IMR-90 (cell line): ENCODE measurements at regions not wholly inside any gene's neighbourhood (a gene's known extent, or its start where the extent isn't known, plus 50 kb on each side); places are given as distances from the start of the nearest gene placed in this dataset.

Source experiments
- ATAC-seq: fragments of 200-7000 bp; cut with Tn5 transposase; 2 replicates; pipeline ENCODE4 v1.9.1; 2020; ENCODE audit warnings: low read depth, mild to moderate bottlenecking, moderate library complexity
- BruUV-seq: library from RNA; stranded (reverse); fragments of 400-500 nt; replicated peaks from 2 replicates; lab custom pipeline; 2021; lab: Mats Ljungman, UMichigan
- CTCF ChIA-PET: fragments of 300-600 bp; formaldehyde crosslinking; extraction: SDS; loops from one replicate; lab custom pipeline; 2021; ENCODE audit warnings: antibody characterized with exemption; lab: Yijun Ruan, JAX
- POLR2A ChIA-PET: fragments of 300-600 bp; sonication (Branson Sonifier 250); formaldehyde crosslinking; loops from one replicate; lab custom pipeline; 2022; ENCODE audit warnings: antibody characterized with exemption; ENCODE audit not compliant: unreplicated experiment; lab: Charles Lee
- DNase-seq: peaks from one replicate; pipeline ENCODE4 v3.0.0; 2013
- H2AFZ ChIP-seq: replicated peaks from 2 replicates; pipeline ENCODE3; 2013; ENCODE audit warnings: low read length, mild to moderate bottlenecking; ENCODE audit not compliant: poor library complexity
- H2AK5ac ChIP-seq: 2 replicates; pipeline ENCODE4 v1.6.1; 2013; ENCODE audit warnings: low read depth, low read length, inconsistent platforms
- H2AK9ac ChIP-seq: replicated peaks from 2 replicates; pipeline ENCODE3; 2013; ENCODE audit warnings: mild to moderate bottlenecking, low read depth, low read length, moderate library complexity; ENCODE audit not compliant: poor library complexity
- H2BK120ac ChIP-seq: 2 replicates; pipeline ENCODE4 v1.6.1; 2013; ENCODE audit warnings: low read depth, low read length, inconsistent platforms
- H2BK15ac ChIP-seq: 3 replicates; pipeline ENCODE4 v1.6.1; 2013; ENCODE audit warnings: low read depth, low read length, inconsistent platforms
- H2BK20ac ChIP-seq: 2 replicates; pipeline ENCODE4 v1.6.1; 2013; ENCODE audit warnings: low read depth, mild to moderate bottlenecking, inconsistent platforms, low read length, moderate library complexity
- H2BK5ac ChIP-seq: 2 replicates; pipeline ENCODE4 v1.6.1; 2013; ENCODE audit warnings: mild to moderate bottlenecking, low read depth, low read length, inconsistent platforms; ENCODE audit not compliant: poor library complexity, severe bottlenecking
- H3K14ac ChIP-seq: replicated peaks from 2 replicates; pipeline ENCODE4 v1.6.1; 2013; ENCODE audit warnings: low read depth, low read length, inconsistent platforms
- H3K18ac ChIP-seq: 2 replicates; pipeline ENCODE4 v1.6.1; 2013; ENCODE audit warnings: low read depth, low read length, control low read depth
- H3K23ac ChIP-seq: 2 replicates; pipeline ENCODE4 v1.6.1; 2013; ENCODE audit warnings: low read depth, low read length, inconsistent platforms
- H3K27ac ChIP-seq: 2 replicates; pipeline ENCODE4 v1.5.1; 2013; ENCODE audit warnings: mild to moderate bottlenecking, control low read depth, low read length; ENCODE audit not compliant: insufficient read depth
- H3K27me3 ChIP-seq: 2 replicates; pipeline ENCODE4 v1.6.1; 2013; ENCODE audit warnings: low read length; ENCODE audit not compliant: control insufficient read depth, insufficient read depth
- H3K36me3 ChIP-seq: 2 replicates; pipeline ENCODE4 v1.6.1; 2013; ENCODE audit warnings: low read length, mixed read lengths; ENCODE audit not compliant: control insufficient read depth, insufficient read depth
- H3K4ac ChIP-seq: 2 replicates; pipeline ENCODE4 v1.6.1; 2013; ENCODE audit warnings: low read depth, low read length, inconsistent platforms
- H3K4me1 ChIP-seq: 2 replicates; pipeline ENCODE4 v1.6.1; 2013; ENCODE audit warnings: low read length, mixed read lengths; ENCODE audit not compliant: control insufficient read depth, insufficient read depth
- H3K4me2 ChIP-seq: 2 replicates; pipeline ENCODE4 v1.6.1; 2013; ENCODE audit warnings: low read depth, mild to moderate bottlenecking, control low read depth, low read length, moderate library complexity
- H3K4me3 ChIP-seq: 2 replicates; pipeline ENCODE4 v1.5.1; 2013; ENCODE audit warnings: low read depth, mild to moderate bottlenecking, control low read depth, low read length, moderate library complexity; ENCODE audit not compliant: insufficient read depth
- H3K56ac ChIP-seq: 2 replicates; pipeline ENCODE4 v1.6.1; 2013; ENCODE audit warnings: low read length, inconsistent platforms; ENCODE audit not compliant: insufficient read depth; ENCODE audit errors: extremely low read depth
- H3K79me1 ChIP-seq, 2 experiments: 2 replicates each; pipeline ENCODE4 v1.6.1; 2013; ENCODE audit warnings: low read length in 2 of 2, inconsistent platforms in 1 of 2, low read depth in 1 of 2
- H3K9ac ChIP-seq: 2 replicates; pipeline ENCODE4 v1.6.1; 2013; ENCODE audit warnings: low read depth, low read length, control low read depth
- H3K9me1 ChIP-seq: 2 replicates; pipeline ENCODE4 v1.6.1; 2013; ENCODE audit warnings: low read length, inconsistent platforms; ENCODE audit not compliant: insufficient read depth
- H3K9me3 ChIP-seq: 2 replicates; pipeline ENCODE4 v1.6.1; 2013; ENCODE audit warnings: low read length; ENCODE audit not compliant: control insufficient read depth, insufficient read depth
- H4K20me1 ChIP-seq: 2 replicates; pipeline ENCODE4 v1.6.1; 2013; ENCODE audit warnings: low read length, inconsistent platforms; ENCODE audit not compliant: insufficient read depth
- H4K5ac ChIP-seq: 2 replicates; pipeline ENCODE4 v1.6.1; 2013; ENCODE audit warnings: mild to moderate bottlenecking, low read depth, low read length, control low read depth
- H4K8ac ChIP-seq, 2 experiments: 2 replicates each; pipeline ENCODE4 v1.6.1; 2013; ENCODE audit warnings: low read depth in 2 of 2, low read length in 2 of 2, control low read depth in 1 of 2, inconsistent platforms in 1 of 2
- H4K91ac ChIP-seq: 2 replicates; pipeline ENCODE4 v1.6.1; 2013; ENCODE audit warnings: low read depth, low read length, inconsistent platforms; ENCODE audit not compliant: insufficient read depth
- BHLHE40 ChIP-seq: fragments of 150-350 bp; IDR thresholded peaks from 2 replicates; pipeline ENCODE4 v1.6.1; 2016; ENCODE audit warnings: mild to moderate bottlenecking, low read depth, low read length
- CEBPB ChIP-seq: IDR thresholded peaks from 2 replicates; pipeline ENCODE4 v1.6.1; 2012; ENCODE audit warnings: low read depth, low read length, improper control_type of control experiment
- CHD1 ChIP-seq: IDR thresholded peaks from 2 replicates; pipeline ENCODE4 v1.6.1; 2012; ENCODE audit warnings: low read depth, low read length, improper control_type of control experiment
- CTCF ChIP-seq: conservative IDR thresholded peaks from 2 replicates; pipeline ENCODE4 v1.5.1; 2012; ENCODE audit warnings: mild to moderate bottlenecking, low read depth, low read length, improper control_type of control experiment
- FOS ChIP-seq: fragments of 150-350 bp; IDR thresholded peaks from 2 replicates; pipeline ENCODE4 v1.6.1; 2016; ENCODE audit warnings: low read depth, low read length
- MAFK ChIP-seq: IDR thresholded peaks from 2 replicates; pipeline ENCODE4 v1.6.1; 2012; ENCODE audit warnings: low read depth, low read length, improper control_type of control experiment
- MAZ ChIP-seq: IDR thresholded peaks from 2 replicates; pipeline ENCODE4 v1.6.1; 2012; ENCODE audit warnings: low read depth, mild to moderate bottlenecking, low read length, improper control_type of control experiment, moderate library complexity, borderline replicate concordance
- MXI1 ChIP-seq: IDR thresholded peaks from 2 replicates; pipeline ENCODE4 v1.6.1; 2012; ENCODE audit warnings: low read depth, mild to moderate bottlenecking, low read length, moderate library complexity, borderline replicate concordance
- NFE2L2 ChIP-seq: fragments of 150-350 bp; IDR thresholded peaks from 2 replicates; pipeline ENCODE4 v1.6.1; 2016; ENCODE audit warnings: low read depth, mild to moderate bottlenecking, low read length
- POLR2A ChIP-seq: IDR thresholded peaks from 2 replicates; pipeline ENCODE4 v1.6.1; 2012; ENCODE audit warnings: mild to moderate bottlenecking, low read depth, low read length
- RAD21 ChIP-seq: IDR thresholded peaks from 2 replicates; pipeline ENCODE4 v1.6.1; 2012; ENCODE audit warnings: low read length, improper control_type of control experiment
- RCOR1 ChIP-seq: IDR thresholded peaks from 2 replicates; pipeline ENCODE4 v1.6.1; 2012; ENCODE audit warnings: mild to moderate bottlenecking, low read length, improper control_type of control experiment; ENCODE audit not compliant: insufficient replicate concordance
- RFX5 ChIP-seq: IDR thresholded peaks from 2 replicates; pipeline ENCODE4 v1.8.0; 2012; ENCODE audit warnings: low read depth, mild to moderate bottlenecking, low read length, moderate library complexity
- SMC3 ChIP-seq: fragments of 150-350 bp; IDR thresholded peaks from 2 replicates; pipeline ENCODE4 v1.6.1; 2016; ENCODE audit warnings: low read depth, mild to moderate bottlenecking, antibody characterized with exemption, low read length, moderate library complexity
- WGBS, 2 experiments: methylation state at CpG; one replicate each; pipeline versions ENCODE4 v1.1.5 to v1.1.7; 2013; ENCODE audit warnings: missing lambda C conversion rate in 2 of 2; ENCODE audit not compliant: insufficient read length in 1 of 2; ENCODE audit errors: extremely low coverage in 2 of 2; 5-methylcytosine and 5-hydroxymethylcytosine counted together
- dilution Hi-C: fragments of 300-500 bp; cut with HindIII; formaldehyde crosslinking; loops from one replicate; pipeline ENCODE4 v1.14.3; 2018; ENCODE audit warnings: low sequenced_read_pairs; ENCODE audit not compliant: unreplicated experiment
- in situ Hi-C: fragments of 300-500 bp; cut with MboI; formaldehyde crosslinking; loops from 3 replicates; pipeline ENCODE4 v1.14.3; 2019; ENCODE audit warnings: low sequenced_read_pairs, inconsistent platforms, mixed read lengths
- intact Hi-C: fragments of 100-400 bp; cut with micrococcal nuclease; formaldehyde crosslinking; loops from 2 replicates; pipeline ENCODE4 v1.10.0; 2022
- TF ChIP-seq, protein P1 (sequence below): fragments of 150-350 bp; IDR thresholded peaks from 2 replicates; pipeline ENCODE4 v1.6.1; 2016; ENCODE audit warnings: low read depth, mild to moderate bottlenecking, low read length, moderate library complexity, borderline replicate concordance
- TF ChIP-seq, protein P2 (sequence below): fragments of 150-350 bp; IDR thresholded peaks from 2 replicates; pipeline ENCODE4 v1.6.1; 2017; ENCODE audit warnings: mild to moderate bottlenecking, antibody characterized with exemption, low read length, low read depth

GRCh38 chr14:104285508-104285840 is 147.1 kb downstream of the KIF26A start:
- H4K8ac ChIP-seq: no peak overlapping the region
- no peak overlapping the region for H3K27ac ChIP-seq
- H3K56ac ChIP-seq: no peak overlapping the region
- H2BK120ac ChIP-seq: no peak overlapping the region
- no peak for ATAC-seq
- H2AFZ ChIP-seq: no peak overlapping the region
- no peaks in the 10 kb centered on the region for H3K27me3 ChIP-seq
- in situ Hi-C loops: no loop called here
- no peaks in the 10 kb centered on the region for H3K36me3 ChIP-seq
- no peak overlapping the region for H4K91ac ChIP-seq
- H2BK5ac ChIP-seq: no peak overlapping the region
- no peak overlapping the region for H3K9ac ChIP-seq
- H2AK9ac ChIP-seq: no peak overlapping the region
- no peaks in the 10 kb centered on the region for H3K4me1 ChIP-seq
- H3K79me1 ChIP-seq: no peaks in the 10 kb centered on the region
- H3K4ac ChIP-seq: no peak overlapping the region
- dilution Hi-C loops: no loop called here
- H3K9me1 ChIP-seq: no peaks in the 10 kb centered on the region
- no peak overlapping the region for H2BK15ac ChIP-seq
- H3K9me3 ChIP-seq: peaks cover 76% of the 10 kb centered on the region
- WGBS, 2 experiments: 64% methylated on average over 4 of the region's 7 CpGs; no CpG with 5 or more reads in 1 of the 2 experiments
- DNase-seq: no peak
- H2BK20ac ChIP-seq: no peak overlapping the region
- CTCF ChIA-PET: no interaction called here
- H3K14ac ChIP-seq: no peak overlapping the region
- no peak overlapping the region for H3K23ac ChIP-seq
- no peak overlapping the region for H4K5ac ChIP-seq
- no peak for TF ChIP-seq RAD21
- TF ChIP-seq RCOR1: no peak
- no peak for TF ChIP-seq BHLHE40
- TF ChIP-seq CHD1: no peak
- no peak for TF ChIP-seq CTCF
- TF ChIP-seq POLR2A: no peak
- TF ChIP-seq FOS: no peak
- TF ChIP-seq MAFK: no peak
- TF ChIP-seq SMC3: no peak
- TF ChIP-seq MXI1: no peak
- TF ChIP-seq, protein P1, sequence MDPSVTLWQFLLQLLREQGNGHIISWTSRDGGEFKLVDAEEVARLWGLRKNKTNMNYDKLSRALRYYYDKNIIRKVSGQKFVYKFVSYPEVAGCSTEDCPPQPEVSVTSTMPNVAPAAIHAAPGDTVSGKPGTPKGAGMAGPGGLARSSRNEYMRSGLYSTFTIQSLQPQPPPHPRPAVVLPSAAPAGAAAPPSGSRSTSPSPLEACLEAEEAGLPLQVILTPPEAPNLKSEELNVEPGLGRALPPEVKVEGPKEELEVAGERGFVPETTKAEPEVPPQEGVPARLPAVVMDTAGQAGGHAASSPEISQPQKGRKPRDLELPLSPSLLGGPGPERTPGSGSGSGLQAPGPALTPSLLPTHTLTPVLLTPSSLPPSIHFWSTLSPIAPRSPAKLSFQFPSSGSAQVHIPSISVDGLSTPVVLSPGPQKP: no peak
- TF ChIP-seq MAZ: no peak
- TF ChIP-seq, protein P2, sequence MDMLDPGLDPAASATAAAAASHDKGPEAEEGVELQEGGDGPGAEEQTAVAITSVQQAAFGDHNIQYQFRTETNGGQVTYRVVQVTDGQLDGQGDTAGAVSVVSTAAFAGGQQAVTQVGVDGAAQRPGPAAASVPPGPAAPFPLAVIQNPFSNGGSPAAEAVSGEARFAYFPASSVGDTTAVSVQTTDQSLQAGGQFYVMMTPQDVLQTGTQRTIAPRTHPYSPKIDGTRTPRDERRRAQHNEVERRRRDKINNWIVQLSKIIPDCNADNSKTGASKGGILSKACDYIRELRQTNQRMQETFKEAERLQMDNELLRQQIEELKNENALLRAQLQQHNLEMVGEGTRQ: no peak
- TF ChIP-seq CEBPB: no peak
- TF ChIP-seq NFE2L2: no peak
- no peak for TF ChIP-seq RFX5
- no peaks in the 10 kb centered on the region for H4K20me1 ChIP-seq
- POLR2A ChIA-PET: no interaction called here
- no peak overlapping the region for H3K18ac ChIP-seq
- intact Hi-C loops: no loop called here
- no TSS peak for BruUV-seq
- H3K4me3 ChIP-seq: no peak overlapping the region
- no peak overlapping the region for H2AK5ac ChIP-seq
- H3K4me2 ChIP-seq: no peak overlapping the region
